OCI-LY7 (cell line): ENCODE measurements at regions not wholly inside any gene's neighbourhood (a gene's known extent, or its start where the extent isn't known, plus 50 kb on each side); places are given as distances from the start of the nearest gene placed in this dataset.

Experiments used
- BruUV-seq: library from RNA; stranded (reverse); fragments of 400-500 nt; replicated peaks from 2 replicates; lab custom pipeline; 2021; lab: Mats Ljungman, UMichigan
- CTCF ChIA-PET: fragments of 300-600 bp; sonication (Branson Sonifier 250); formaldehyde crosslinking; loops from one replicate; lab custom pipeline; 2022; ENCODE audit warnings: antibody characterized with exemption; ENCODE audit not compliant: unreplicated experiment; lab: Charles Lee
- POLR2A ChIA-PET: fragments of 300-600 bp; sonication (Branson Sonifier 250); formaldehyde crosslinking; loops from one replicate; lab custom pipeline; 2022; ENCODE audit warnings: antibody characterized with exemption; lab: Charles Lee
- DNase-seq: peaks from one replicate; pipeline ENCODE4 v3.0.0-alpha.2; 2015; ENCODE audit warnings: low spot score
- H2AFZ ChIP-seq: fragments of 200-600 bp; sonication (generic), shearing (Covaris generic); 2 replicates; pipeline ENCODE4 v1.6.1; 2014; ENCODE audit warnings: mild to moderate bottlenecking, antibody characterized with exemption, low read length, moderate library complexity
- H3K27ac ChIP-seq: fragments of 200-600 bp; sonication (generic); 2 replicates; pipeline ENCODE4 v1.5.1; 2014; ENCODE audit warnings: mixed run types, low read depth, mild to moderate bottlenecking, moderate library complexity, low read length, inconsistent platforms; ENCODE audit not compliant: poor library complexity, severe bottlenecking
- H3K36me3 ChIP-seq: fragments of 200-600 bp; sonication (generic); 2 replicates; pipeline ENCODE4 v1.6.1; 2014; ENCODE audit warnings: mild to moderate bottlenecking, antibody characterized with exemption, low read length, moderate library complexity, mixed read lengths; ENCODE audit not compliant: insufficient read depth
- H3K4me1 ChIP-seq: fragments of 200-600 bp; sonication (generic); 2 replicates; pipeline ENCODE4 v1.5.1; 2014; ENCODE audit warnings: mild to moderate bottlenecking, low read length; ENCODE audit not compliant: insufficient read depth, poor library complexity, severe bottlenecking
- H3K4me2 ChIP-seq: fragments of 200-600 bp; sonication (generic); 2 replicates; pipeline ENCODE4 v1.6.1; 2014; ENCODE audit warnings: mild to moderate bottlenecking, low read length
- H3K4me3 ChIP-seq: fragments of 200-600 bp; sonication (generic); 2 replicates; pipeline ENCODE4 v1.5.1; 2014; ENCODE audit warnings: mild to moderate bottlenecking, low read depth, low read length; ENCODE audit not compliant: poor library complexity, severe bottlenecking
- H3K79me2 ChIP-seq: fragments of 200-600 bp; sonication (generic); 2 replicates; pipeline ENCODE4 v1.6.1; 2016; ENCODE audit warnings: low read depth, mild to moderate bottlenecking, low read length, moderate library complexity, mixed read lengths; ENCODE audit not compliant: insufficient read depth
- H3K9me2 ChIP-seq: fragments of 200-600 bp; sonication (generic); 2 replicates; pipeline ENCODE4 v1.6.1; 2016; ENCODE audit warnings: mild to moderate bottlenecking, low read length, mixed read lengths; ENCODE audit not compliant: insufficient read depth
- H3K9me3 ChIP-seq: fragments of 200-600 bp; sonication (generic); 2 replicates; pipeline ENCODE4 v1.6.1; 2014; ENCODE audit warnings: mild to moderate bottlenecking, mixed run types, low read length, mixed read lengths
- H4K20me1 ChIP-seq: fragments of 200-600 bp; sonication (generic); 2 replicates; pipeline ENCODE4 v1.6.1; 2014; ENCODE audit warnings: mild to moderate bottlenecking, antibody characterized with exemption, low read length, moderate library complexity, mixed read lengths; ENCODE audit not compliant: insufficient read depth
- EZH2phosphoT487 ChIP-seq: fragments of 200-600 bp; sonication (generic); IDR thresholded peaks from 2 replicates; pipeline ENCODE4 v1.6.1; 2018; ENCODE audit warnings: low read depth, borderline replicate concordance, mild to moderate bottlenecking, mixed run types, antibody characterized with exemption, low read length, moderate library complexity, mixed read lengths
- intact Hi-C: fragments of 100-400 bp; cut with micrococcal nuclease; formaldehyde crosslinking; loops from one replicate; pipeline ENCODE4 v1.10.0; 2022; ENCODE audit not compliant: unreplicated experiment
- TF ChIP-seq, protein P1 (sequence below): fragments of 200-600 bp; sonication (generic); conservative IDR thresholded peaks from 2 replicates; pipeline ENCODE4 v1.5.1; 2014; ENCODE audit warnings: mild to moderate bottlenecking, antibody characterized with exemption, low read length, moderate library complexity, mixed read lengths

DNA sequence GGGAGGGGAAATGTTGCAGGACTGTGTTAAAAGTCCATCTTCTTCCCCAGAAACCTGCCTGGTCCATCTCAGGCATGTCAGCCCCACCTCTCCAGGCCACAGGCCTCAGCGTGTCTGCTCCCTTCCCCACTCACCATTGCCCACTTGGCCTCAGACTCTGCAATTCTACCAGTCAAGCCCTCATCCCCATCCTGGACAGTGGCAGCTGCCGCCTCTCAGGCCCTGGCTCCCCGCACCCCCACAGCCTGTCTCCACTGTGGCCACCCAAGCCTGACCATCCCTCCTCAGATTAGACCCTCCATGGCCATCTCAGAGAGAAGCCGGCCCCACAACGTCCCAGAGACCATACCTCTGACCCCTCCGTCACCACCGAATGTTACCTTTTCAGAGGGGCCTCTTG lies 89.9 kb downstream of the BARX1 start:
- BruUV-seq = no TSS peak
- Histone ChIP-seq H3K79me2 (no peaks in the 10 kb centered on the region), H4K20me1 (no peaks in the 10 kb centered on the region), H3K36me3 (no peaks in the 10 kb centered on the region), H3K4me1 (no peaks in the 10 kb centered on the region), H3K9me2 (no peaks in the 10 kb centered on the region), H3K9me3 (no peaks in the 10 kb centered on the region), H3K4me2 (no peak overlapping the region), H3K4me3 (no peak overlapping the region), H3K27ac (no peak overlapping the region), H2AFZ (no peak overlapping the region)
- ChIA-PET POLR2A (no interaction called here), CTCF (no interaction called here)
- intact Hi-C loops = no loop called here
- TF ChIP-seq EZH2phosphoT487 = no peak
- TF ChIP-seq, protein P1, sequence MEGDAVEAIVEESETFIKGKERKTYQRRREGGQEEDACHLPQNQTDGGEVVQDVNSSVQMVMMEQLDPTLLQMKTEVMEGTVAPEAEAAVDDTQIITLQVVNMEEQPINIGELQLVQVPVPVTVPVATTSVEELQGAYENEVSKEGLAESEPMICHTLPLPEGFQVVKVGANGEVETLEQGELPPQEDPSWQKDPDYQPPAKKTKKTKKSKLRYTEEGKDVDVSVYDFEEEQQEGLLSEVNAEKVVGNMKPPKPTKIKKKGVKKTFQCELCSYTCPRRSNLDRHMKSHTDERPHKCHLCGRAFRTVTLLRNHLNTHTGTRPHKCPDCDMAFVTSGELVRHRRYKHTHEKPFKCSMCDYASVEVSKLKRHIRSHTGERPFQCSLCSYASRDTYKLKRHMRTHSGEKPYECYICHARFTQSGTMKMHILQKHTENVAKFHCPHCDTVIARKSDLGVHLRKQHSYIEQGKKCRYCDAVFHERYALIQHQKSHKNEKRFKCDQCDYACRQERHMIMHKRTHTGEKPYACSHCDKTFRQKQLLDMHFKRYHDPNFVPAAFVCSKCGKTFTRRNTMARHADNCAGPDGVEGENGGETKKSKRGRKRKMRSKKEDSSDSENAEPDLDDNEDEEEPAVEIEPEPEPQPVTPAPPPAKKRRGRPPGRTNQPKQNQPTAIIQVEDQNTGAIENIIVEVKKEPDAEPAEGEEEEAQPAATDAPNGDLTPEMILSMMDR = no peak
- no peak for DNase-seq

DNA sequence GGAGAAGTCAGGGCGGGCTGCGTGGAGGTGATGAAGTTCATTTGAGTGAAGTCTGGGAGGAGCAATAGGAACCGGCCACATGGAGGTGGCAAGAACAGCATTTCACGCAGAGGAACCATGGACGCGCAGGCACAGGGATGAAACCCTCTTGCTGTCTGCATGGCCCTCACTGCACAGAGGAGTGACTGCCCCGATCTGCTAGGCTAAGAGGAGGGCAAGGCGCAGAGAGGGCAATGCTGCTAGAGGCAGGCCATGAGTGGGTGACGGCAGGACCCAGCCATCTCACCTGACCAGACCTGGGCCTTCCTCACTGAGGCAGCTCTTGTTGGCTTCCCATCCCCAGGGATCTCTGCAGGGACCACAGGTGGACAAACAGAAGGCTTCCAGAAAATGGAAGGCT lies 90.3 kb downstream of the BARX1 start:
- Histone ChIP-seq H3K4me1 (no peaks in the 10 kb centered on the region), H3K27ac (no peak overlapping the region), H3K4me2 (no peak overlapping the region), H2AFZ (no peak overlapping the region), H3K79me2 (no peaks in the 10 kb centered on the region), H3K9me3 (no peaks in the 10 kb centered on the region), H3K4me3 (no peak overlapping the region), H4K20me1 (no peaks in the 10 kb centered on the region), H3K9me2 (no peaks in the 10 kb centered on the region), H3K36me3 (no peaks in the 10 kb centered on the region)
- no peak for TF ChIP-seq EZH2phosphoT487
- TF ChIP-seq, protein P1 = no peak
- ChIA-PET POLR2A (no interaction called here), CTCF (no interaction called here)
- DNase-seq = no peak
- intact Hi-C loops = no loop called here
- no TSS peak for BruUV-seq

DNA sequence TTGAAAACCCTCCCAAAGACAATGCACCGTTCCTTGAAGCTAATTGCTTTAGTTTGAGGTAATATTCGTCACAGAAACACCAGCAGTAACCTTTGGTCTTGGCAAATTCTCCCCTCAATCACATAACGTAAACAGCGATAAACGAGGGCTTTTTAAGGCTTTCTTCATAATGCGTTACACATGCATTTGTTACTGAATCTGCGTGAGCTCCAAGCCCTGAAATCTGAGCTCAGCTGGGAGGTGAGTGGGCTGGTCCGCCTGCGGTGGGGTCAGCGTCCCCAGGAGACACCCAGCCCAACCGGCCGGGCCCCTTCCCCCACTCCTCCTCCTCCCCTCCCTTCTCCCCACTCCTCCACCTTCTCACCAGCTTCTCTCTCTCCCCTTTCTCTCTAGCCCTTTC lies 91.1 kb downstream of the BARX1 start:
- H3K4me3 ChIP-seq = no peak overlapping the region
- TF ChIP-seq EZH2phosphoT487 = no peak
- TF ChIP-seq, protein P1 = no peak
- H3K9me2 ChIP-seq = no peaks in the 10 kb centered on the region
- no peaks in the 10 kb centered on the region for H3K4me1 ChIP-seq
- intact Hi-C loops = no loop called here
- H2AFZ ChIP-seq = no peak overlapping the region
- H3K27ac ChIP-seq = no peak overlapping the region
- CTCF ChIA-PET = interaction anchor here (0.6 kb wide), 1 partner anchor 44 kb away, joined by 3 read pairs; no protein-coding TSS in a partner anchor
- H3K79me2 ChIP-seq = no peaks in the 10 kb centered on the region
- POLR2A ChIA-PET = no interaction called here
- H3K36me3 ChIP-seq = no peaks in the 10 kb centered on the region
- H4K20me1 ChIP-seq = no peaks in the 10 kb centered on the region
- no TSS peak for BruUV-seq
- DNase-seq = no peak
- no peak overlapping the region for H3K4me2 ChIP-seq
- H3K9me3 ChIP-seq = no peaks in the 10 kb centered on the region
